A673 (cell line): ENCODE measurements at regions not wholly inside any gene's neighbourhood (a gene's known extent, or its start where the extent isn't known, plus 50 kb on each side); places are given as distances from the start of the nearest gene placed in this dataset.

Experiments
- BruUV-seq: library from RNA; stranded (reverse); fragments of 400-500 nt; replicated peaks from 2 replicates; lab custom pipeline; 2021; lab: Mats Ljungman, UMichigan
- CTCF ChIA-PET: fragments of 300-600 bp; sonication (Branson Sonifier 250); formaldehyde crosslinking; loops from one replicate; lab custom pipeline; 2022; ENCODE audit warnings: antibody characterized with exemption; lab: Charles Lee
- POLR2A ChIA-PET: fragments of 300-600 bp; sonication (Branson Sonifier 250); formaldehyde crosslinking; loops from one replicate; lab custom pipeline; 2022; ENCODE audit warnings: antibody characterized with exemption; ENCODE audit not compliant: low non-redundant PET; lab: Charles Lee
- DNase-seq: peaks from one replicate; pipeline ENCODE4 v3.0.0-alpha.2; 2015; ENCODE audit warnings: low spot score
- H3K27ac ChIP-seq: fragments of 200-600 bp; sonication (generic); 2 replicates; pipeline ENCODE4 v1.5.1; 2016; ENCODE audit warnings: mixed run types, low read depth, mild to moderate bottlenecking, mixed read lengths, antibody characterized with exemption, low read length; ENCODE audit not compliant: poor library complexity, severe bottlenecking
- H3K27me3 ChIP-seq: fragments of 200-600 bp; sonication (generic); replicated peaks from 2 replicates; pipeline ENCODE4 v1.6.1; 2017; ENCODE audit warnings: mixed run types, low read depth, mild to moderate bottlenecking, mixed read lengths, antibody characterized with exemption, low read length; ENCODE audit not compliant: insufficient read depth, poor library complexity
- H3K36me3 ChIP-seq: fragments of 200-600 bp; sonication (generic); 2 replicates; pipeline ENCODE4 v1.6.1; 2016; ENCODE audit warnings: mixed run types, mild to moderate bottlenecking, mixed read lengths, antibody characterized with exemption, low read length; ENCODE audit not compliant: insufficient read depth, poor library complexity, severe bottlenecking
- H3K4me1 ChIP-seq: fragments of 200-600 bp; sonication (generic); 2 replicates; pipeline ENCODE4 v1.6.1; 2017; ENCODE audit warnings: mixed run types, mild to moderate bottlenecking, mixed read lengths, antibody characterized with exemption, low read length; ENCODE audit not compliant: insufficient read depth, poor library complexity, severe bottlenecking
- H3K4me3 ChIP-seq: fragments of 200-600 bp; sonication (generic); 2 replicates; pipeline ENCODE4 v1.5.1; 2016; ENCODE audit warnings: low read depth, mixed run types, mild to moderate bottlenecking, mixed read lengths, low read length; ENCODE audit not compliant: poor library complexity, severe bottlenecking
- H3K9me3 ChIP-seq: fragments of 200-600 bp; sonication (generic); 2 replicates; pipeline ENCODE4 v1.6.1; 2016; ENCODE audit warnings: mixed run types, low read depth, mild to moderate bottlenecking, mixed read lengths, antibody characterized with exemption, low read length; ENCODE audit not compliant: poor library complexity, severe bottlenecking
- CTCF ChIP-seq: fragments of 300-800, 200-600 bp; sonication (generic); conservative IDR thresholded peaks from 2 replicates; pipeline ENCODE4 v1.5.1; 2017; ENCODE audit warnings: low read depth, mild to moderate bottlenecking, antibody characterized with exemption, low read length, moderate library complexity, mixed read lengths
- EZH2 ChIP-seq: fragments of 200-600 bp; sonication (generic); IDR thresholded peaks from 2 replicates; pipeline ENCODE4 v1.6.1; 2017; ENCODE audit warnings: borderline replicate concordance, low read depth, mild to moderate bottlenecking, mixed read lengths, antibody characterized with exemption, low read length; ENCODE audit not compliant: poor library complexity, severe bottlenecking
- intact Hi-C: fragments of 100-400 bp; cut with micrococcal nuclease; formaldehyde crosslinking; loops from one replicate; pipeline ENCODE4 v1.10.0; 2022; ENCODE audit not compliant: unreplicated experiment

- POLR2A ChIA-PET: no interaction called here
- no peak for DNase-seq
These were observed 1101.3 kb downstream of the XPNPEP1 start for GRCh38 chr10:108822026-108822425.

GRCh38 chr10:108819302-108819701 is 1104.0 kb downstream of the XPNPEP1 start:
- H3K27ac ChIP-seq: no peak overlapping the region
- intact Hi-C loops: no loop called here
- H3K27me3 ChIP-seq: no peaks in the 10 kb centered on the region
- no peaks in the 10 kb centered on the region for H3K36me3 ChIP-seq
- CTCF ChIA-PET: no interaction called here
- TF ChIP-seq CTCF (no peak), EZH2 (no peak)
- no peak overlapping the region for H3K4me3 ChIP-seq
- POLR2A ChIA-PET: no interaction called here
- peaks cover 4% of the 10 kb centered on the region for H3K4me1 ChIP-seq
- no peaks in the 10 kb centered on the region for H3K9me3 ChIP-seq
- no peak for DNase-seq
- BruUV-seq: no TSS peak

More at GRCh38 chr10:108822026-108822425, 1101.3 kb downstream of the XPNPEP1 start:
- CTCF ChIA-PET: no interaction called here
- Histone ChIP-seq H3K27me3 (no peaks in the 10 kb centered on the region), H3K4me3 (no peak overlapping the region), H3K36me3 (no peaks in the 10 kb centered on the region), H3K4me1 (peaks cover 4% of the 10 kb centered on the region), H3K27ac (no peak overlapping the region), H3K9me3 (no peaks in the 10 kb centered on the region)
- BruUV-seq: no TSS peak
- intact Hi-C loops: no loop called here
- TF ChIP-seq EZH2: no peak
- TF ChIP-seq CTCF: no peak

- CTCF ChIA-PET: interaction anchor here (0.6 kb wide), 1 partner anchor 80 kb away, joined by 4 read pairs; no protein-coding TSS in a partner anchor
- DNase-seq: no peak
- no TSS peak for BruUV-seq
- H3K4me3 ChIP-seq: no peak overlapping the region
- H3K27ac ChIP-seq: no peak overlapping the region
- H3K27me3 ChIP-seq: no peaks in the 10 kb centered on the region
- intact Hi-C loops: no loop called here
- H3K36me3 ChIP-seq: no peaks in the 10 kb centered on the region
- peaks cover 4% of the 10 kb centered on the region for H3K4me1 ChIP-seq
- H3K9me3 ChIP-seq: no peaks in the 10 kb centered on the region
- TF ChIP-seq CTCF: no peak
- no peak for TF ChIP-seq EZH2
- POLR2A ChIA-PET: no interaction called here
These were observed 1105.7 kb downstream of the XPNPEP1 start for GRCh38 chr10:108817584-108817983.
